NCI-H2107 treated with DMSO at 0.1 percent for 48 hours (cell line): ENCODE measurements at regions not wholly inside any gene's neighbourhood (a gene's known extent, or its start where the extent isn't known, plus 50 kb on each side); places are given as distances from the start of the nearest gene placed in this dataset.

Source experiments
- DNase-seq: peaks from one replicate; lab custom pipeline; 2025; ENCODE audit not compliant: unreplicated experiment; lab: John Stamatoyannopoulos, UW

- peak; percentile 55 for DNase-seq
These were observed 267.3 kb downstream of the MTX2 start for GRCh38 chr2:176536439-176537133.

DNA sequence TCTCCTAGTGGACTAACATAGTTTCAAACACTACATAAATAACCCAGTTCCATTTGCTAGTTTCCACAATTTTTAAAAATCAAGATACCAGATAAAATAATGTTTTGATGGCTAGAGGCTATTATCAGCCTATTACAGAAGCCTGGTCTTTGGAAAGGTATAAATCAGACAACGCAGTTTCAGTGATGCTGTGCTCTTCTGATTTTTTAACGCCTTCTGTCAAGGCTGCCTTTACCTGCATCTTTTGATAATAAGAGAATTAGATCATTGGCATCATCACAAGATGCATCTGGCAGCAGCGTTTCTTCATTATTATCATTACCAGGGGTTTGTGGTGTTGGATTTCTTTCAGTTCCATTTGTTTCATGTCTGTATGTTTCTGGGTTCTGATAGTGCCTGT is 268.7 kb downstream of the MTX2 start:
- DNase-seq, result no peak

DNA sequence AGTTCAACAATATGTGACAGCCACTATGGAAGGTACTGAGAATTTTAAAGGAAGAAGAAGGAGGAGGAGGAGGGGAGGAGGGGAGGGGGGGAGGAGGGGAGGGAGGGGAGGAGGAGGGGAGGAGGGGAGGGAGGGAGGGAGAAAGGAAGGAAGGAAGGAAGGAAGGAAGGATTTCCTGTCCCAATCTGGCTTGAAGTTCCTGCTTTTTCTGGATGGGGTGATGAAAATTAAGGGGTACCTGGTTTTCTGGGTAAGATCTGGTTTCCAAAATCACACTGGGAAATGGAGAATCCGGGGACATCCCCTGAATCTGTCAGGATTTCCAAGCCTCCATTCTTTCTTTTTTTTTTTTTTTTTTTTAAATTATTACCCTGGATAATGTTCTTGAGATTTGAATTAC is 271.8 kb downstream of the MTX2 start:
- DNase-seq, result no peak

GRCh38 chr2:176542476-176542875 is 273.2 kb downstream of the MTX2 start:
- DNase-seq, result no peak

- DNase-seq, result no peak
These were observed 275.3 kb downstream of the MTX2 start for GRCh38 chr2:176544557-176544956.

DNA sequence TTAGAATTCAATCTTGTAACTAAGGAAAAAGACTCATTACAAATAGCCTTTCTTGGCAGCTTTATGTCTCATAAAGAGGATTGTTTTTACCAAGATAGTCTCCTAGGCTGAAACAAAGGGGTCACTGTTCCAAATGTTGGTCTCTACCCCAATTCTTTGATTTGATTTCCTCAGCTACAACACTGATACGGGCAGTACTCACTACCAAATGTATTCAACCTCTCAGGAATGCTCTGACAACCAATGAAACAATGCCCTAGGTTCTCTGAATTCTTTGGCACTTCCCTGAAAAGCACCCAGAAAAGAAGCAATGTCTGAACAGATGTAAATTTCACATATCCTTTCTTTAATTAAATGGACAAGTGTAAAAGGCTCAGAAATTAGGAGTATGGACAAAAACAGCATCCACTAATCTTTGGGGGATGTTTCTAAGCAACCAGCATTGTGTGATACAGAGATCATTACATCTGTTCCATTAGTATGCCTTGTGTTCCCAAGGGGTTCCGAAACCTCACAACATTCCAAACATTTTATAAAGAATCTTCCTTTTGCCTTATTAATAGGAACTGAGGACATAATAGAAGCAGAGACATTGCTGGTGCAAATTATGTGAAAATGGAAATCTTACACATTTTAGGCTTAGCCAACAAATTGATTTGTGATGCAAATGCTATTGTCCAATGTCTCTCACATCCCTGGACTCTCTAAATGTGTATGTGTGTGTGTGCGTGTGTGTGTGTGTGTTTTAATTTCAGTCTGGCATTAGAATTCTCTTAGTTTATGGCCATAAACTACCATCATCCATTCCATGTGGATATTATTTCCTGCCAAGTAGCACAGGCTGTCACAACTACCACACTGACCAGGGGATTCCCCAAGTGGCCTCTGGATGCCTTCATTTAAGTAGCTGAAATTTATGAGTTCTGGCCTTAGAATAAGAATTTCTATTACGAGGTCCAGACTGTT is 276.0 kb downstream of the MTX2 start:
- DNase-seq, result no peak

GRCh38 chr2:176546550-176546949 is 277.3 kb downstream of the MTX2 start:
- no peak for DNase-seq

- DNase-seq, result no peak
These were observed 283.4 kb downstream of the MTX2 start for GRCh38 chr2:176552501-176553135.

- DNase-seq, result peak; percentile 76
These were observed 284.5 kb downstream of the MTX2 start for GRCh38 chr2:176553685-176554100.

GRCh38 chr2:176554101-176555048 is 285.1 kb downstream of the MTX2 start:
- peak; percentile 79 for DNase-seq

GRCh38 chr2:176555112-176555511 is 285.9 kb downstream of the MTX2 start:
- no peak for DNase-seq

DNA sequence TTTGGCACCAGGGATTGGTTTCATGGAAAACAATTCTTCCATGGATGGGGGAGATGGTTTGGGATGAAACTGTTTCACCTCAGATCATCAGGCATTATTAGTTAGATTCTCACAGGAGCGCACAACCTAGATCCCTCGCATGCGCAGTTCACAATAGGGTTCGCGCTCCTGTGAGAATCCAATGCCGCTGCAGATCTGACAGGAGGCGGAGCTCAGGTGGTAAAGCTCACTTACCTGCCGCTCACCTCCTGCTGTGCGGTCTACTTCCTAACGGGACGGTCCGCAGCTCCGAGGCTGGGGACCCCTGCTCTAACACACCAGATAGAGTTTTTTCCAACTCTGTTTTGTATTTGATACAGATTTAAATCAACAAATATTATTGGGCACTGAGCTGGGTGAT is 286.5 kb downstream of the MTX2 start:
- DNase-seq, result no peak

- no peak for DNase-seq
These were observed 287.1 kb downstream of the MTX2 start for GRCh38 chr2:176556373-176556772.

DNA sequence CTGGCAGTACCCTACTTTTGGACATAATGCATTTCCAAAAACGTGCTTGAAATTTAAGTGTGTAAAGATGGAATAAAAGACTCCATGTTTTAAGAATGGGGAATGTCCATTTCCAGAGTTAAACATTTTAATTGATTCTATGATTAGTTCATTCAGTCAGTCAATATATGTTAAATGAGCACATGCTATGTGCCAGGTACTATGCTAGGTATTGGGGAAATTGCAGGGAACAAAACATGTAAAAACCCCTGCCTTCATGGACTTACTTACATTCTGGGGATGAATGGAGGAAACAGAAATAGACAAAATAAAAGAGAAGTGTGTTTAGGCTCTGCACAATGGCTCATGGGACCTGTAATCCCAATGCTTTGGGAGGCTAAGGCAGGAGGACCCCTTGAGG is 288.6 kb downstream of the MTX2 start:
- DNase-seq, result no peak

DNA sequence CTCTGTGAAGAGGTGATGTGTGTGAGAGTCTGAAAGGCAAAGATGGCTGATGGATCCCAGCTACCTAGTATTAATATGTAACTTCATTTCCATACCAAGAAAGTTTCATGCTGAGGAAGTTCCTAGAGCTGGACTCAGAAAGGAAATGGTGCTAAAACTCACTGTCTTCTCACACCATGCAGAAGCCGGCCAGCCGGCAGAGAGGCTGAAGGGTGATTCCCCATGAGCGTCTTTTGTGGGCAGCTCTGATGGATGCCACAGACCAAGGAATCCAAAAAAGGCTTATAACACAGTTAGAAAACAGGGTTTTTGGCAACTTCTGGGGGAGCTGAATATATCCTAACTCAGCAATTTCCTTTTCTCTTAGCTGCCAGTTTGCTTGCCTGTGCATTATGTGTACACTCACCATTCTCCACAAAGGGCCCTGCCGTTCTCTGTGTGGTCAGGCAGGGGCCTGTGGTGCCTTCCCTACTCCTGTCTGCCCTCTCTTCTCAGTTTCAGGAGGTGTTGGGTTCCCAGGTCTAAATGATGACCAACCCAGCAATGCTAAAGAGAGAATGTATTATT is 289.4 kb downstream of the MTX2 start:
- no peak for DNase-seq

DNA sequence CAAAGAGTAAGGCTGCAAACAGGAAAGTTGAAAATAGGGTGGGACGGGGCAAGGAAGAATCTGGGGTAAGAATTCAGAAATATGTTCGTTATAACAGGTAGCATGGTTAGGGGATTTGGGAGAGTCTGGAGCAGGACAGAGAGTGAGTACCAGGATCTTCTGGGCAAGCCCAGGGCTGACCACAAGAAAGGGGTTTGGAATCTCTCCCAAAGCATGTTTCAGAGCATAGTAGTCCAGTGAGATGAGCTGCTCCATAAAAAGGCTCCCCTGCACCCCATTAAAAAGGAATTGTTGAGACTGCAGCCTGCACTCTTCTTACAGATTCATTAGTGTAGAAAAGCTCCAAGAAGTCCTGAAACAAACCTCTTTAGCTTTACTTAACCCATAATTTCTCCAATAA is 291.1 kb downstream of the MTX2 start:
- no peak for DNase-seq

DNA sequence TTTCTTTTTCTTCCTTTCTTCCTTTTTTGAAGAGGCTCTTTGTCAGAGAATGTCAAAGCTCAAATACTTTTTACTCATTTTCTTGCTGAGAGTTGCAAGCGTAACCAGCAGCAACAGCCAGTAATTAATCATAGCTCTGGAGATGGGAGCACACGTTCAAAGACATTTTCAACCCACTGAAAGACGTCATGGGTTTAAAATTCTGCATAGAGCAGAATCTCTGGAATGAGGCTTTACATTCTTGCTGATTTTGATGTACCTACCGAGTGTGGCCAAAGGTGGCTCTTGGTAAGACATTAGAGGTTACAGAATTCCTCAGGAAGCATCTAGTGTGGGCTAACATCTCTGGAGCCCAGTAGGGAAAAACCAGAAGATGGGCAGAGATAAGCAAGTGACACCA is 292.5 kb downstream of the MTX2 start:
- DNase-seq, result no peak

GRCh38 chr2:176562359-176563078 is 293.3 kb downstream of the MTX2 start:
- DNase-seq, result peak; percentile 57

DNA sequence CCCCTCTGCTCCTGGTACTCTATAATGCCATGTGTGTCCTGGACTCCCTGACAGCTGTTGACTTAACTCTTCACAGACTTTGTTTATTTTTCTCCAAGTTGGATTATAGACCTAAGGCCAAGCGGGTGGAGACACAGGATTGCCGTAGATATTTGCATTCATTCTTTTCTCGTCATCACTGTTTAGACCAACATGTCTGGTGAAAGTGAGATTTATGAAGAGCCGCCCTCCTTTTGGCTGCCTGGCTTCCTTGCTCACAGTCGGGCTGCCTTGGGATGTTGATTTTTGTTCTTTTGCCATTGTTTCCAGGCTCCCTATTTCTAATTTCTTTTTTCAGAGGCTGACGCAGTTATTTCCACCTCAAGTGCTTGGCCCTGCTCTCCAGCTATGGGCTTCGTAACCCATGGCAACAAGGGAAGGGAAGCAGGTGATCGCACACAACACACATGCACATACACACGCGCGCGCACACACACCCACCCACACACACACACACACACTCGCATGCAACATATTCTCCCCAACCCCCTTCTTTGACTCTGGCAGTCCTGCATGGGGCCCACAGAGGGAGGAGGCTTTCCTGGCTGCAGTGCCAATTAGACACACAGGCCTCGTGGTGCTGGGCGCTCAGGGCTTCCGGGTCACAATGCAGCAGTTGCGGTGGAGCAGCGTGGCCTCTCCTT is 296.5 kb downstream of the MTX2 start:
- no peak for DNase-seq
